ENCODE measurements at regions not wholly inside any gene's neighbourhood (a gene's known extent, or its start where the extent isn't known, plus 50 kb on each side); places are given as distances from the start of the nearest gene placed in this dataset.

DNA sequence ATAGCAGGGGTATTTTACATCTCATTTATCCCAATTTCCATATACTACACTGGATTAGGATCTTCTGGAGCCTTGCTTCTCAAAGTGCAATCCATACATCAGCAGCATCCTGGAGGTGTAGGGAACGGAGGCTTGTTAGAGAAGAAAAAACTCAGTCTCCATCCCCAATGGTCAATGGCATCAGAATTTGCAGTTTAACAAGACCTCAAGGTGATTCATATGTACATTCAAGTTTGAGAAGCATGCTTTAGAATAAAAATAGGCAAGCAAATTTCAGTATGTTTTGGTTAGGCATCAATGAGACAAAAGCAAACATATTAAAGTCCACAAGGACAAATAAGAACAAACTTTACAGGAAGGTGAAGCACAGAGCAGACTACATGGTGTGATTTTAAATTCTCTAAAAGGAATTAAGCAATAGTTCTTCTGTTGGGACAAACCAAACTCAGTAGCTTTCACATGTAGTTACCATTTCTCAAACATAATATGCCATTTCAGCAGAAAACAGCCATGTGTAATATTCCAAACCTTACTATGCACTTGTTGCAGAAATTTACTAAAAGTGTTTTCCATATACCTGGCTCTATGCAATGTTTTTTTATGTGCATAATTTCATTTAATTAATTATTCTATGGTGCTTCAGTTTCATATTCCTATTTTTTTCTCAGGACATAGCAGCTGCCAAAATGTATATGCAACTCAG lies 360.3 kb upstream of the NECTIN3 start:
- TF ChIP-seq POLR2A (IDR thresholded peaks at IDR 0.05; ENCODE audit: low read depth, low read length): no peak
- TF ChIP-seq TAF1 (IDR thresholded peaks at IDR 0.05; ENCODE audit: borderline replicate concordance, low read depth, low read length): no peak
- TF ChIP-seq POLR2AphosphoS5 (IDR thresholded peaks at IDR 0.05; ENCODE audit: low read depth, low read length): no peak

Data from GM12892 (cell line).